Loucy (cell line): ENCODE measurements at regions not wholly inside any gene's neighbourhood (a gene's known extent, or its start where the extent isn't known, plus 50 kb on each side); places are given as distances from the start of the nearest gene placed in this dataset.

Experiments used
- H2AFZ ChIP-seq: fragments of 200-600 bp; sonication (generic); 2 replicates; pipeline ENCODE4 v1.6.0; 2016; ENCODE audit warnings: antibody characterized with exemption, mild to moderate bottlenecking, low read length, moderate library complexity
- H3F3A ChIP-seq: fragments of 200-600 bp; 2 replicates; pipeline ENCODE4 v1.6.0; 2016; ENCODE audit warnings: antibody characterized with exemption, low read depth, mild to moderate bottlenecking
- H3K27me3 ChIP-seq: fragments of 200-600 bp; sonication (generic); 2 replicates; pipeline ENCODE4 v1.6.1; 2014; ENCODE audit warnings: low read length, mild to moderate bottlenecking; ENCODE audit not compliant: insufficient read depth, poor library complexity, severe bottlenecking
- H3K36me3 ChIP-seq: fragments of 200-600 bp; sonication (generic); 2 replicates; pipeline ENCODE4 v1.6.1; 2016; ENCODE audit warnings: low read length; ENCODE audit not compliant: insufficient read depth
- H3K4me1 ChIP-seq: fragments of 200-600 bp; sonication (generic); 2 replicates; pipeline ENCODE4 v1.5.1; 2014; ENCODE audit warnings: low read length, mild to moderate bottlenecking; ENCODE audit not compliant: insufficient read depth, poor library complexity, severe bottlenecking
- H3K4me2 ChIP-seq: fragments of 200-600 bp; sonication (generic); 2 replicates; pipeline ENCODE4 v1.6.0; 2014; ENCODE audit warnings: antibody characterized with exemption, low read length, low read depth, mild to moderate bottlenecking; ENCODE audit not compliant: poor library complexity, severe bottlenecking
- H3K4me3 ChIP-seq: fragments of 200-600 bp; sonication (generic); 2 replicates; pipeline ENCODE4 v1.5.1; 2014; ENCODE audit warnings: low read length, mild to moderate bottlenecking, mixed read lengths; ENCODE audit not compliant: poor library complexity, severe bottlenecking
- H3K79me2 ChIP-seq: fragments of 200-600 bp; sonication (generic); 2 replicates; pipeline ENCODE4 v1.6.1; 2014; ENCODE audit warnings: low read length; ENCODE audit not compliant: insufficient read depth
- H3K9ac ChIP-seq: fragments of 200-600 bp; sonication (generic); 2 replicates; pipeline ENCODE4 v1.6.0; 2014; ENCODE audit warnings: mild to moderate bottlenecking, low read depth, low read length, moderate library complexity; ENCODE audit not compliant: poor library complexity, severe bottlenecking
- H3K9me2 ChIP-seq: fragments of 200-600 bp; sonication (generic); replicated peaks from 2 replicates; pipeline ENCODE4 v1.6.1; 2016; ENCODE audit warnings: low read depth, low read length, mixed read lengths
- H3K9me3 ChIP-seq: fragments of 200-600 bp; sonication (generic); 2 replicates; pipeline ENCODE4 v1.6.1; 2014; ENCODE audit warnings: mild to moderate bottlenecking, antibody characterized with exemption, low read length, low read depth; ENCODE audit not compliant: insufficient read depth
- H4K20me1 ChIP-seq: fragments of 200-600 bp; sonication (generic); 2 replicates; pipeline ENCODE4 v1.6.0; 2014; ENCODE audit warnings: antibody characterized with exemption, low read length, mild to moderate bottlenecking; ENCODE audit not compliant: insufficient read depth, poor library complexity, severe bottlenecking
- EZH2phosphoT487 ChIP-seq: fragments of 200-600 bp; IDR thresholded peaks from 2 replicates; pipeline ENCODE4 v1.6.1; 2018; ENCODE audit warnings: antibody characterized with exemption, mild to moderate bottlenecking, moderate library complexity, borderline replicate concordance
- TF ChIP-seq, protein P1 (sequence below): fragments of 200-600 bp; sonication (generic); conservative IDR thresholded peaks from 2 replicates; pipeline ENCODE4 v1.5.1; 2014; ENCODE audit warnings: mild to moderate bottlenecking, antibody characterized with exemption, low read length

GRCh38 chr6:19041906-19042305 is 654.8 kb downstream of the RNF144B start:
- no peak overlapping the region for H3K4me3 ChIP-seq
- no peaks in the 10 kb centered on the region for H3K27me3 ChIP-seq
- no peak for TF ChIP-seq EZH2phosphoT487
- TF ChIP-seq, protein P1, sequence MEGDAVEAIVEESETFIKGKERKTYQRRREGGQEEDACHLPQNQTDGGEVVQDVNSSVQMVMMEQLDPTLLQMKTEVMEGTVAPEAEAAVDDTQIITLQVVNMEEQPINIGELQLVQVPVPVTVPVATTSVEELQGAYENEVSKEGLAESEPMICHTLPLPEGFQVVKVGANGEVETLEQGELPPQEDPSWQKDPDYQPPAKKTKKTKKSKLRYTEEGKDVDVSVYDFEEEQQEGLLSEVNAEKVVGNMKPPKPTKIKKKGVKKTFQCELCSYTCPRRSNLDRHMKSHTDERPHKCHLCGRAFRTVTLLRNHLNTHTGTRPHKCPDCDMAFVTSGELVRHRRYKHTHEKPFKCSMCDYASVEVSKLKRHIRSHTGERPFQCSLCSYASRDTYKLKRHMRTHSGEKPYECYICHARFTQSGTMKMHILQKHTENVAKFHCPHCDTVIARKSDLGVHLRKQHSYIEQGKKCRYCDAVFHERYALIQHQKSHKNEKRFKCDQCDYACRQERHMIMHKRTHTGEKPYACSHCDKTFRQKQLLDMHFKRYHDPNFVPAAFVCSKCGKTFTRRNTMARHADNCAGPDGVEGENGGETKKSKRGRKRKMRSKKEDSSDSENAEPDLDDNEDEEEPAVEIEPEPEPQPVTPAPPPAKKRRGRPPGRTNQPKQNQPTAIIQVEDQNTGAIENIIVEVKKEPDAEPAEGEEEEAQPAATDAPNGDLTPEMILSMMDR: no peak
- no peaks in the 10 kb centered on the region for H3K4me1 ChIP-seq
- H3K9me2 ChIP-seq: no peaks in the 10 kb centered on the region
- H2AFZ ChIP-seq: no peak overlapping the region
- H3K36me3 ChIP-seq: no peaks in the 10 kb centered on the region
- H4K20me1 ChIP-seq: no peaks in the 10 kb centered on the region
- H3K4me2 ChIP-seq: no peak overlapping the region
- no peak overlapping the region for H3K9ac ChIP-seq
- no peaks in the 10 kb centered on the region for H3F3A ChIP-seq
- no peaks in the 10 kb centered on the region for H3K79me2 ChIP-seq
- no peaks in the 10 kb centered on the region for H3K9me3 ChIP-seq

- Histone ChIP-seq H3K79me2 (no peaks in the 10 kb centered on the region), H2AFZ (no peak overlapping the region), H3K27me3 (no peaks in the 10 kb centered on the region), H3K4me3 (no peak overlapping the region), H3K9me2 (no peaks in the 10 kb centered on the region), H3K9ac (no peak overlapping the region), H3K9me3 (no peaks in the 10 kb centered on the region), H3K36me3 (no peaks in the 10 kb centered on the region), H3K4me1 (no peaks in the 10 kb centered on the region), H3F3A (no peaks in the 10 kb centered on the region), H3K4me2 (no peak overlapping the region), H4K20me1 (no peaks in the 10 kb centered on the region)
- no peak for TF ChIP-seq EZH2phosphoT487
- TF ChIP-seq, protein P1: no peak
Observed at GRCh38 chr6:19042420-19042819, 655.3 kb downstream of the RNF144B start.

GRCh38 chr6:19050765-19051164 is 663.6 kb downstream of the RNF144B start:
- Histone ChIP-seq H3K9ac (no peak overlapping the region), H3K9me3 (0 out of 2 replicates have a peak, but pooled peaks cover 7% of the 10 kb centered on the region), H4K20me1 (no peaks in the 10 kb centered on the region), H3K4me2 (no peak overlapping the region), H3F3A (no peaks in the 10 kb centered on the region), H3K79me2 (no peaks in the 10 kb centered on the region), H3K36me3 (no peaks in the 10 kb centered on the region), H3K27me3 (no peaks in the 10 kb centered on the region), H3K4me1 (no peaks in the 10 kb centered on the region), H2AFZ (no peak overlapping the region), H3K4me3 (no peak overlapping the region), H3K9me2 (no peaks in the 10 kb centered on the region)
- TF ChIP-seq, protein P1: no peak
- no peak for TF ChIP-seq EZH2phosphoT487
